CD4-positive, alpha-beta T cell treated with Interleukin-4 for 4 hours (primary cell): ENCODE measurements at regions not wholly inside any gene's neighbourhood (a gene's known extent, or its start where the extent isn't known, plus 50 kb on each side); places are given as distances from the start of the nearest gene placed in this dataset.

Experiments used
- DNase-seq: peaks from one replicate; pipeline ENCODE4 v3.0.0-alpha.2; 2020

- DNase-seq: no peak
Measured at GRCh38 chr9:88933607-88934379, 57.5 kb upstream of the S1PR3 start.

- no peak for DNase-seq
Measured at GRCh38 chr9:88934876-88935535, 56.3 kb upstream of the S1PR3 start.

GRCh38 chr9:88936132-88936531 is 55.1 kb upstream of the S1PR3 start:
- DNase-seq: no peak

DNA sequence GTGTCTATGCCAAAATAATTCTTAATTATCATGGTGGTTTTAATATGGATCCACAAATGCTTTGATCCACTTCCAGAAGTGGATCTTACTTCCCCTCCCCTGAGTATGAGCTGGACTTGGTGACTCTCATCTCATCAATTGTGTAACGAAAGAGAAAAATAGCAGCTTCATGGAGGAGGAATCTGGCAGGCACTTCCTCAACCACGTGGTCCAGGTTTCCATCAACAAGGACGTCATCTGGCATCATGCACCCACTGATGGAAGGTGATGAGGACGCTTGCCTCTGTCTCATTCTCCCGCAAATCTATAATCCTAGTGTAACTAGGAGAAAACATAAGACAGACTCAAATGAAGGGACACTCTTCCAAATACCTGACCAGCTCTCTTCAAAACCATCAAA is 54.6 kb upstream of the S1PR3 start:
- DNase-seq: no peak

GRCh38 chr9:88937248-88937647 is 54.0 kb upstream of the S1PR3 start:
- DNase-seq: no peak

GRCh38 chr9:88938189-88938588 is 53.1 kb upstream of the S1PR3 start:
- DNase-seq: no peak
